OCI-LY7 (cell line): ENCODE measurements at regions not wholly inside any gene's neighbourhood (a gene's known extent, or its start where the extent isn't known, plus 50 kb on each side); places are given as distances from the start of the nearest gene placed in this dataset.

Source experiments
- BruUV-seq: library from RNA; stranded (reverse); fragments of 400-500 nt; replicated peaks from 2 replicates; lab custom pipeline; 2021; lab: Mats Ljungman, UMichigan
- CTCF ChIA-PET: fragments of 300-600 bp; sonication (Branson Sonifier 250); formaldehyde crosslinking; loops from one replicate; lab custom pipeline; 2022; ENCODE audit warnings: antibody characterized with exemption; ENCODE audit not compliant: unreplicated experiment; lab: Charles Lee
- POLR2A ChIA-PET: fragments of 300-600 bp; sonication (Branson Sonifier 250); formaldehyde crosslinking; loops from one replicate; lab custom pipeline; 2022; ENCODE audit warnings: antibody characterized with exemption; lab: Charles Lee
- DNase-seq: peaks from one replicate; pipeline ENCODE4 v3.0.0-alpha.2; 2015; ENCODE audit warnings: low spot score
- H2AFZ ChIP-seq: fragments of 200-600 bp; sonication (generic), shearing (Covaris generic); 2 replicates; pipeline ENCODE4 v1.6.1; 2014; ENCODE audit warnings: mild to moderate bottlenecking, antibody characterized with exemption, low read length, moderate library complexity
- H3K27ac ChIP-seq: fragments of 200-600 bp; sonication (generic); 2 replicates; pipeline ENCODE4 v1.5.1; 2014; ENCODE audit warnings: mixed run types, low read depth, mild to moderate bottlenecking, moderate library complexity, low read length, inconsistent platforms; ENCODE audit not compliant: poor library complexity, severe bottlenecking
- H3K36me3 ChIP-seq: fragments of 200-600 bp; sonication (generic); 2 replicates; pipeline ENCODE4 v1.6.1; 2014; ENCODE audit warnings: mild to moderate bottlenecking, antibody characterized with exemption, low read length, moderate library complexity, mixed read lengths; ENCODE audit not compliant: insufficient read depth
- H3K4me1 ChIP-seq: fragments of 200-600 bp; sonication (generic); 2 replicates; pipeline ENCODE4 v1.5.1; 2014; ENCODE audit warnings: mild to moderate bottlenecking, low read length; ENCODE audit not compliant: insufficient read depth, poor library complexity, severe bottlenecking
- H3K4me2 ChIP-seq: fragments of 200-600 bp; sonication (generic); 2 replicates; pipeline ENCODE4 v1.6.1; 2014; ENCODE audit warnings: mild to moderate bottlenecking, low read length
- H3K4me3 ChIP-seq: fragments of 200-600 bp; sonication (generic); 2 replicates; pipeline ENCODE4 v1.5.1; 2014; ENCODE audit warnings: mild to moderate bottlenecking, low read depth, low read length; ENCODE audit not compliant: poor library complexity, severe bottlenecking
- H3K79me2 ChIP-seq: fragments of 200-600 bp; sonication (generic); 2 replicates; pipeline ENCODE4 v1.6.1; 2016; ENCODE audit warnings: low read depth, mild to moderate bottlenecking, low read length, moderate library complexity, mixed read lengths; ENCODE audit not compliant: insufficient read depth
- H3K9me2 ChIP-seq: fragments of 200-600 bp; sonication (generic); 2 replicates; pipeline ENCODE4 v1.6.1; 2016; ENCODE audit warnings: mild to moderate bottlenecking, low read length, mixed read lengths; ENCODE audit not compliant: insufficient read depth
- H3K9me3 ChIP-seq: fragments of 200-600 bp; sonication (generic); 2 replicates; pipeline ENCODE4 v1.6.1; 2014; ENCODE audit warnings: mild to moderate bottlenecking, mixed run types, low read length, mixed read lengths
- H4K20me1 ChIP-seq: fragments of 200-600 bp; sonication (generic); 2 replicates; pipeline ENCODE4 v1.6.1; 2014; ENCODE audit warnings: mild to moderate bottlenecking, antibody characterized with exemption, low read length, moderate library complexity, mixed read lengths; ENCODE audit not compliant: insufficient read depth
- CTCF ChIP-seq: fragments of 200-600 bp; sonication (generic); conservative IDR thresholded peaks from 2 replicates; pipeline ENCODE4 v1.5.1; 2014; ENCODE audit warnings: mild to moderate bottlenecking, antibody characterized with exemption, low read length, moderate library complexity, mixed read lengths
- EZH2phosphoT487 ChIP-seq: fragments of 200-600 bp; sonication (generic); IDR thresholded peaks from 2 replicates; pipeline ENCODE4 v1.6.1; 2018; ENCODE audit warnings: low read depth, borderline replicate concordance, mild to moderate bottlenecking, mixed run types, antibody characterized with exemption, low read length, moderate library complexity, mixed read lengths
- intact Hi-C: fragments of 100-400 bp; cut with micrococcal nuclease; formaldehyde crosslinking; loops from one replicate; pipeline ENCODE4 v1.10.0; 2022; ENCODE audit not compliant: unreplicated experiment

GRCh38 chr19:27654266-27654990 lies 1558.5 kb downstream of the UQCRFS1 start:
- no peaks in the 10 kb centered on the region for H3K79me2 ChIP-seq
- no peaks in the 10 kb centered on the region for H3K4me1 ChIP-seq
- no peaks in the 10 kb centered on the region for H3K36me3 ChIP-seq
- H3K4me2 ChIP-seq = no peak overlapping the region
- ChIA-PET POLR2A (no interaction called here), CTCF (no interaction called here)
- H4K20me1 ChIP-seq = no peaks in the 10 kb centered on the region
- no peaks in the 10 kb centered on the region for H3K9me2 ChIP-seq
- no peaks in the 10 kb centered on the region for H3K9me3 ChIP-seq
- intact Hi-C loops = no loop called here
- no peak for TF ChIP-seq EZH2phosphoT487
- no peak for TF ChIP-seq CTCF
- no peak overlapping the region for H3K4me3 ChIP-seq
- no TSS peak for BruUV-seq
- no peak overlapping the region for H3K27ac ChIP-seq
- DNase-seq = no peak
- H2AFZ ChIP-seq = no peak overlapping the region

GRCh38 chr19:27652796-27653195 lies 1560.2 kb downstream of the UQCRFS1 start:
- Histone ChIP-seq H3K9me2 (no peaks in the 10 kb centered on the region), H4K20me1 (no peaks in the 10 kb centered on the region), H2AFZ (no peak overlapping the region), H3K79me2 (no peaks in the 10 kb centered on the region), H3K36me3 (no peaks in the 10 kb centered on the region), H3K4me3 (no peak overlapping the region), H3K4me1 (no peaks in the 10 kb centered on the region), H3K9me3 (no peaks in the 10 kb centered on the region), H3K4me2 (no peak overlapping the region), H3K27ac (no peak overlapping the region)
- CTCF ChIA-PET = no interaction called here
- TF ChIP-seq CTCF = no peak
- no peak for TF ChIP-seq EZH2phosphoT487
- POLR2A ChIA-PET = no interaction called here
- DNase-seq = no peak
- BruUV-seq = no TSS peak
- intact Hi-C loops = no loop called here

GRCh38 chr19:27652281-27652680 lies 1560.7 kb downstream of the UQCRFS1 start:
- no TSS peak for BruUV-seq
- no peaks in the 10 kb centered on the region for H4K20me1 ChIP-seq
- intact Hi-C loops = no loop called here
- TF ChIP-seq EZH2phosphoT487 (no peak), CTCF (no peak)
- no peaks in the 10 kb centered on the region for H3K79me2 ChIP-seq
- DNase-seq = no peak
- no peak overlapping the region for H2AFZ ChIP-seq
- CTCF ChIA-PET = no interaction called here
- H3K9me2 ChIP-seq = no peaks in the 10 kb centered on the region
- H3K4me1 ChIP-seq = no peaks in the 10 kb centered on the region
- H3K9me3 ChIP-seq = no peaks in the 10 kb centered on the region
- H3K4me3 ChIP-seq = no peak overlapping the region
- no peaks in the 10 kb centered on the region for H3K36me3 ChIP-seq
- no peak overlapping the region for H3K4me2 ChIP-seq
- POLR2A ChIA-PET = no interaction called here
- no peak overlapping the region for H3K27ac ChIP-seq
